Liver (tissue), 7 donors: ENCODE measurements at regions not wholly inside any gene's neighbourhood (a gene's known extent, or its start where the extent isn't known, plus 50 kb on each side); places are given as distances from the start of the nearest gene placed in this dataset.

Source experiments
- DNase-seq: peaks from one replicate; pipeline ENCODE4 v3.0.0-alpha.2; 2017; ENCODE audit warnings: low spot score
- H3K27ac ChIP-seq, 2 donors: one replicate each; pipeline ENCODE4 v1.7.0; 2013; ENCODE audit warnings: inconsistent platforms in 2 of 2, low read length in 2 of 2, control low read depth in 1 of 2, low read depth in 1 of 2, mild to moderate bottlenecking in 1 of 2
- H3K27me3 ChIP-seq, 4 donors: one replicate each; pipeline versions ENCODE4 v1.6.1 to v1.7.0; 2013; ENCODE audit warnings: low read length in 3 of 4, inconsistent platforms in 1 of 4, mild to moderate bottlenecking in 1 of 4, moderate library complexity in 1 of 4; ENCODE audit not compliant: control insufficient read depth in 4 of 4, insufficient read depth in 4 of 4
- H3K36me3 ChIP-seq, 4 donors: one replicate each; pipeline versions ENCODE4 v1.6.1 to v1.7.0; 2013; ENCODE audit warnings: low read length in 3 of 4, mild to moderate bottlenecking in 3 of 4, low read depth in 1 of 4, moderate library complexity in 1 of 4; ENCODE audit not compliant: control insufficient read depth in 4 of 4, insufficient read depth in 3 of 4
- H3K4me1 ChIP-seq, 4 donors: one replicate each; pipeline versions ENCODE4 v1.6.1 to v1.7.0; 2013; ENCODE audit warnings: low read length in 3 of 4, mild to moderate bottlenecking in 3 of 4, moderate library complexity in 1 of 4; ENCODE audit not compliant: control insufficient read depth in 4 of 4, insufficient read depth in 4 of 4
- H3K4me3 ChIP-seq, 3 donors: one replicate each; pipeline versions ENCODE4 v1.6.1 to v1.7.0; 2013; ENCODE audit warnings: low read length in 3 of 3, control low read depth in 1 of 3, low read depth in 1 of 3, mild to moderate bottlenecking in 1 of 3
- H3K9ac ChIP-seq, 2 donors: one replicate each; pipeline ENCODE4 v1.7.0; 2013; ENCODE audit warnings: low read length in 2 of 2, mild to moderate bottlenecking in 2 of 2, moderate library complexity in 2 of 2, control low read depth in 1 of 2, low read depth in 1 of 2
- H3K9me3 ChIP-seq, 4 donors: one replicate each; pipeline versions ENCODE4 v1.6.1 to v1.7.0; 2013; ENCODE audit warnings: low read length in 3 of 4; ENCODE audit not compliant: control insufficient read depth in 4 of 4
- EGR1 ChIP-seq, 2 donors: IDR thresholded peaks; 2 replicates each; pipeline ENCODE4 v1.6.1; 2016 to 2018; ENCODE audit warnings: antibody characterized with exemption in 2 of 2, low read depth in 2 of 2
- FOXA1 ChIP-seq: IDR thresholded peaks from 2 replicates; pipeline ENCODE4 v1.6.1; 2016; ENCODE audit warnings: antibody characterized with exemption
- FOXA2 ChIP-seq: IDR thresholded peaks from 2 replicates; pipeline ENCODE4 v1.6.1; 2016; ENCODE audit warnings: antibody characterized with exemption
- GABPA ChIP-seq, 2 donors: IDR thresholded peaks in 1 of 2; conservative IDR thresholded peaks in 1 of 2; 2 replicates each; pipeline ENCODE4 v1.6.1; 2016; ENCODE audit warnings: antibody characterized with exemption in 2 of 2, mild to moderate bottlenecking in 1 of 2, moderate library complexity in 1 of 2
- HNF4A ChIP-seq, 2 donors: conservative IDR thresholded peaks; 2 replicates each; pipeline ENCODE4 v1.6.1; 2016; ENCODE audit warnings: antibody characterized with exemption in 2 of 2, mild to moderate bottlenecking in 2 of 2
- HNF4G ChIP-seq: IDR thresholded peaks from 2 replicates; pipeline ENCODE4 v1.6.1; 2016; ENCODE audit warnings: antibody characterized with exemption
- JUND ChIP-seq, 2 donors: IDR thresholded peaks; 2 replicates each; pipeline ENCODE4 v1.6.1; 2016; ENCODE audit warnings: antibody characterized with exemption in 2 of 2
- NR2F2 ChIP-seq: IDR thresholded peaks from 2 replicates; pipeline ENCODE4 v1.6.1; 2016; ENCODE audit warnings: antibody characterized with exemption
- RAD21 ChIP-seq, 2 donors: IDR thresholded peaks; 2 replicates each; pipeline ENCODE4 v1.6.1; 2016; ENCODE audit warnings: antibody characterized with exemption in 2 of 2, mild to moderate bottlenecking in 2 of 2
- RXRA ChIP-seq, 2 donors: IDR thresholded peaks; 2 replicates each; pipeline ENCODE4 v1.6.1; 2017 to 2018; ENCODE audit warnings: antibody characterized with exemption in 2 of 2, mild to moderate bottlenecking in 1 of 2
- SP1 ChIP-seq: IDR thresholded peaks from 2 replicates; pipeline ENCODE4 v1.6.1; 2018; ENCODE audit warnings: antibody characterized with exemption, mild to moderate bottlenecking
- TAF1 ChIP-seq: conservative IDR thresholded peaks from 2 replicates; pipeline ENCODE4 v1.6.1; 2016; ENCODE audit warnings: antibody characterized with exemption, mild to moderate bottlenecking
- YY1 ChIP-seq: IDR thresholded peaks from 2 replicates; pipeline ENCODE4 v1.6.1; 2016; ENCODE audit warnings: antibody characterized with exemption, mild to moderate bottlenecking
- WGBS: extraction: QIAGEN DNeasy Blood & Tissue Kit; methylation state at CpG from one replicate; pipeline ENCODE4 v1.1.7; 2013; 5-methylcytosine and 5-hydroxymethylcytosine counted together
- TF ChIP-seq, protein P1 (sequence below): IDR thresholded peaks from 2 replicates; pipeline ENCODE4 v1.6.1; 2016; ENCODE audit warnings: antibody characterized with exemption
- TF ChIP-seq, protein P2 (sequence below): IDR thresholded peaks from 2 replicates; pipeline ENCODE4 v1.6.1; 2016; ENCODE audit warnings: antibody characterized with exemption
- TF ChIP-seq, protein P3 (sequence below): IDR thresholded peaks from 2 replicates; pipeline ENCODE4 v1.6.1; 2016; ENCODE audit warnings: antibody characterized with exemption, mild to moderate bottlenecking
- TF ChIP-seq, protein P4 (sequence below): IDR thresholded peaks from 2 replicates; pipeline ENCODE4 v1.6.1; 2016; ENCODE audit warnings: antibody characterized with exemption
- donor health status: healthy.
- donor health status: healthy.
- donor health status: healthy.
- donor health status: healthy.

DNA sequence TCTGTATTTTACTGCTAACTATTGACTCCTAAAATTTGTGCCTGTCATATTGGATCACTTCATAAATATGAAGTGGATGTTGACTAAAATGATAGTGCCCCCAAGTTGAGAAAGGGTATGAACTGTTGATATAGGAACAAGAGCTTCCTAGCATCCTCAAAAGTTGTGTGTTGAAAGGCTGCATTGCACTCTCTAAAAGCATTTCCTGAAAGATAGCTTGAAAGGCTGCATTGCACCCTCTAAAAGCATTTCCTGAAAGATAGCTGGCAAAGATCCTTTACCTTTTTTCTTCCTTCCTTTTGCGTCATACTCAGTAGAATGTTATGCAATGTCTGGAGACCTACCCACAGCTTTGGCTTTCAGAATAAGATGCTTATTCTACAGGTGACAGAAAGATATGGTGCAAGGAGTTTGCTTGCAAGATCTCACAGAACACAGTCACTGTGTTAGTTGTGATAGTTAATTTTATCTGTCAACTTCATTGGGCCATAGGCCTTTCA lies 274.6 kb upstream of the GALNTL6 start:
- 61% methylated on average over 1 of the region's 1 CpG for WGBS
- Histone ChIP-seq H3K36me3 (no peaks in the 10 kb centered on the region), H3K9me3 (no peaks in the 10 kb centered on the region), H3K27ac (no peak overlapping the region), H3K9ac (no peak overlapping the region), H3K27me3 (no peaks in the 10 kb centered on the region), H3K4me1 (no peaks in the 10 kb centered on the region), H3K4me3 (no peak overlapping the region)
- DNase-seq = no peak
- TF ChIP-seq, protein P1, sequence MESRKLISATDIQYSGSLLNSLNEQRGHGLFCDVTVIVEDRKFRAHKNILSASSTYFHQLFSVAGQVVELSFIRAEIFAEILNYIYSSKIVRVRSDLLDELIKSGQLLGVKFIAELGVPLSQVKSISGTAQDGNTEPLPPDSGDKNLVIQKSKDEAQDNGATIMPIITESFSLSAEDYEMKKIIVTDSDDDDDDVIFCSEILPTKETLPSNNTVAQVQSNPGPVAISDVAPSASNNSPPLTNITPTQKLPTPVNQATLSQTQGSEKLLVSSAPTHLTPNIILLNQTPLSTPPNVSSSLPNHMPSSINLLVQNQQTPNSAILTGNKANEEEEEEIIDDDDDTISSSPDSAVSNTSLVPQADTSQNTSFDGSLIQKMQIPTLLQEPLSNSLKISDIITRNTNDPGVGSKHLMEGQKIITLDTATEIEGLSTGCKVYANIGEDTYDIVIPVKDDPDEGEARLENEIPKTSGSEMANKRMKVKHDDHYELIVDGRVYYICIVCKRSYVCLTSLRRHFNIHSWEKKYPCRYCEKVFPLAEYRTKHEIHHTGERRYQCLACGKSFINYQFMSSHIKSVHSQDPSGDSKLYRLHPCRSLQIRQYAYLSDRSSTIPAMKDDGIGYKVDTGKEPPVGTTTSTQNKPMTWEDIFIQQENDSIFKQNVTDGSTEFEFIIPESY = no peak
- no peak for TF ChIP-seq NR2F2
- TF ChIP-seq TAF1 = no peak
- no peak for TF ChIP-seq JUND (IDR thresholded peaks at IDR 0.05)
- no peak for TF ChIP-seq FOXA1
- no peak for TF ChIP-seq FOXA2
- no peak for TF ChIP-seq EGR1 (IDR thresholded peaks at IDR 0.05; ENCODE audit: low read depth in 2 of 2)

DNA sequence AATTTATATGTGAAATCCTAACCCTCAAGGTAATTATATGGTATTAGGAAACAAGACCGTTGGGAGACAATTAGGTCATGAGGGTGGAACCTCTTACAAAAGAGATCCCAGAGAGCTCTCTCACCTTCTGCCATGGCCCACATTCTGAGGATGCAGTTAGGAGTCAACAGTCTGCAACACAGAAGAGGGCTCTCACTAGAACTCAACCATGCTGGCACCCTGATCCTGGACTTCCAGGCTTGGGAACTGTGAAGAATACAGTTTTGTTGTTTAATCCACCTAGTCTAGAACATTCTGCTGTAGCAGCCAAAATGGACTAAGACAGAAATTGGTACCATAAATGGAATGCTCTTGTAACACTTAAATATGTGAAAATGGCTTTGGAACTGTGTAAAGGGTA lies 278.8 kb upstream of the GALNTL6 start:
- Histone ChIP-seq H3K36me3 (no peaks in the 10 kb centered on the region), H3K9ac (no peak overlapping the region), H3K4me3 (no peak overlapping the region), H3K4me1 (no peaks in the 10 kb centered on the region), H3K27ac (no peak overlapping the region), H3K9me3 (no peaks in the 10 kb centered on the region), H3K27me3 (no peaks in the 10 kb centered on the region)
- DNase-seq = no peak
- TF ChIP-seq FOXA1 (no peak), GABPA (IDR thresholded peaks at IDR 0.05 in 1 of 2, conservative IDR thresholded peaks at IDR 0.05 in 1 of 2) (no peak), TAF1 (no peak), YY1 (no peak), RXRA (IDR thresholded peaks at IDR 0.05) (no peak), JUND (IDR thresholded peaks at IDR 0.05) (no peak), EGR1 (IDR thresholded peaks at IDR 0.05; ENCODE audit: low read depth in 2 of 2) (no peak), FOXA2 (no peak)
- TF ChIP-seq, protein P2, sequence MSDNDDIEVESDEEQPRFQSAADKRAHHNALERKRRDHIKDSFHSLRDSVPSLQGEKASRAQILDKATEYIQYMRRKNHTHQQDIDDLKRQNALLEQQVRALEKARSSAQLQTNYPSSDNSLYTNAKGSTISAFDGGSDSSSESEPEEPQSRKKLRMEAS = no peak
- TF ChIP-seq, protein P3, sequence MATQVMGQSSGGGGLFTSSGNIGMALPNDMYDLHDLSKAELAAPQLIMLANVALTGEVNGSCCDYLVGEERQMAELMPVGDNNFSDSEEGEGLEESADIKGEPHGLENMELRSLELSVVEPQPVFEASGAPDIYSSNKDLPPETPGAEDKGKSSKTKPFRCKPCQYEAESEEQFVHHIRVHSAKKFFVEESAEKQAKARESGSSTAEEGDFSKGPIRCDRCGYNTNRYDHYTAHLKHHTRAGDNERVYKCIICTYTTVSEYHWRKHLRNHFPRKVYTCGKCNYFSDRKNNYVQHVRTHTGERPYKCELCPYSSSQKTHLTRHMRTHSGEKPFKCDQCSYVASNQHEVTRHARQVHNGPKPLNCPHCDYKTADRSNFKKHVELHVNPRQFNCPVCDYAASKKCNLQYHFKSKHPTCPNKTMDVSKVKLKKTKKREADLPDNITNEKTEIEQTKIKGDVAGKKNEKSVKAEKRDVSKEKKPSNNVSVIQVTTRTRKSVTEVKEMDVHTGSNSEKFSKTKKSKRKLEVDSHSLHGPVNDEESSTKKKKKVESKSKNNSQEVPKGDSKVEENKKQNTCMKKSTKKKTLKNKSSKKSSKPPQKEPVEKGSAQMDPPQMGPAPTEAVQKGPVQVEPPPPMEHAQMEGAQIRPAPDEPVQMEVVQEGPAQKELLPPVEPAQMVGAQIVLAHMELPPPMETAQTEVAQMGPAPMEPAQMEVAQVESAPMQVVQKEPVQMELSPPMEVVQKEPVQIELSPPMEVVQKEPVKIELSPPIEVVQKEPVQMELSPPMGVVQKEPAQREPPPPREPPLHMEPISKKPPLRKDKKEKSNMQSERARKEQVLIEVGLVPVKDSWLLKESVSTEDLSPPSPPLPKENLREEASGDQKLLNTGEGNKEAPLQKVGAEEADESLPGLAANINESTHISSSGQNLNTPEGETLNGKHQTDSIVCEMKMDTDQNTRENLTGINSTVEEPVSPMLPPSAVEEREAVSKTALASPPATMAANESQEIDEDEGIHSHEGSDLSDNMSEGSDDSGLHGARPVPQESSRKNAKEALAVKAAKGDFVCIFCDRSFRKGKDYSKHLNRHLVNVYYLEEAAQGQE = no peak
- 47% methylated on average over 1 of the region's 1 CpG for WGBS

DNA sequence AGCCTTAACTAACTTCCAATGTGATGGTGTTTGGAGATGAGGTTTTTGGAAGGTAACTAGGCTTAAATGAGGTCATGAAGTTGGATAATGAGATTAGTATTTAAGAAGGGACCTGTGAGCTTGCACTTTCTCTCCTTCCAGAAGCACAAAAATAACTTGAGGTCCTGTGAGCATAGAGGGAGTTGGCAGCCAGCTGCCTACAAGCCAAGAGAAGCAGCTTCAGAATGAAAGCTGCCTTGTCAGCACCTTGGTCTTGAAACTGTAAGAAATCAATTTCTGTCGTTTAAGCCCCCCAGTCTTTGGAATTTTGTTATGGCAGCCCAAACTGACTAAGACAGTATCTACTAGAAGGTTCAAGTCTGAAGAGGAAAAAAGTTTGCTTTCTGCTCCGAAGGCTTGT lies 280.2 kb upstream of the GALNTL6 start:
- 63% methylated on average over 2 of the region's 2 CpGs for WGBS
- H3K4me1 ChIP-seq = no peaks in the 10 kb centered on the region
- no peak for DNase-seq
- H3K9ac ChIP-seq = no peak overlapping the region
- no peaks in the 10 kb centered on the region for H3K27me3 ChIP-seq
- no peak overlapping the region for H3K27ac ChIP-seq
- no peaks in the 10 kb centered on the region for H3K36me3 ChIP-seq
- H3K4me3 ChIP-seq = no peak overlapping the region
- no peaks in the 10 kb centered on the region for H3K9me3 ChIP-seq
- TF ChIP-seq HNF4G (no peak), NR2F2 (no peak), HNF4A (conservative IDR thresholded peaks at IDR 0.05) (no peak), JUND (IDR thresholded peaks at IDR 0.05) (no peak), YY1 (no peak), SP1 (no peak), GABPA (IDR thresholded peaks at IDR 0.05 in 1 of 2, conservative IDR thresholded peaks at IDR 0.05 in 1 of 2) (no peak), FOXA1 (no peak), TAF1 (no peak), RAD21 (IDR thresholded peaks at IDR 0.05) (no peak)
- TF ChIP-seq, protein P4, sequence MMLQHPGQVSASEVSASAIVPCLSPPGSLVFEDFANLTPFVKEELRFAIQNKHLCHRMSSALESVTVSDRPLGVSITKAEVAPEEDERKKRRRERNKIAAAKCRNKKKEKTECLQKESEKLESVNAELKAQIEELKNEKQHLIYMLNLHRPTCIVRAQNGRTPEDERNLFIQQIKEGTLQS = no peak
- TF ChIP-seq, protein P2 = no peak
- TF ChIP-seq, protein P3 = no peak
